ENCODE measurements at regions not wholly inside any gene's neighbourhood (a gene's known extent, or its start where the extent isn't known, plus 50 kb on each side); places are given as distances from the start of the nearest gene placed in this dataset.
"Not testable (repeated sequence)": the region's sequence is repeated elsewhere in the genome, so short reads cannot be mapped to it uniquely, and the experiment has no call there.

DNA sequence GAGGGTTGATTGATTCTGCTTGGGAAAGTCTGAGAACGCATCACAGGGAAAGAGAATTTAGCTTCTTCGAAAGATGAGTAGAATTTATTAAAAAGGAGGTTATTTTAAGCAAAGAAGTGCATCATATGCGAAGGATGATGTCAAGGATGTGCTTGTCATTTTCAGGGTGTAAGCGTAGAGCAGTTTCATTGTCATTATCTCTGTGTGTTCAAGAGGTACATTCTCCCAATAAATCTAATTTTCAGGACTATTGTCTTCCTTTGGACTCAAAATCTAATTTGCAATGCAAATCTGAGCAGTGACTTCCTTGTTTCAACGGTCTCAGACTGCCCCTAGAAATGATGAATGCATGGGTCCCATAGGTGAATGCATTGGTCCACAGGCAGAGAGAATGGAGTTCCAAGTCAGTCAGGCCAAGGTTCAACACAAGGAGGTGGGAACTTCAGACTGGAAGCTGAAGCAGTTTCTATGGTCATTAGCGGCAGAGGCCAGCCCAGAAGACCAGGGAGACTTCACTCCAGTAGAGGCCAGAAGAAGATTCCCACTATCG, 99.8 kb downstream of the CDC42EP3 start:
- no peak for DNase-seq

DNA sequence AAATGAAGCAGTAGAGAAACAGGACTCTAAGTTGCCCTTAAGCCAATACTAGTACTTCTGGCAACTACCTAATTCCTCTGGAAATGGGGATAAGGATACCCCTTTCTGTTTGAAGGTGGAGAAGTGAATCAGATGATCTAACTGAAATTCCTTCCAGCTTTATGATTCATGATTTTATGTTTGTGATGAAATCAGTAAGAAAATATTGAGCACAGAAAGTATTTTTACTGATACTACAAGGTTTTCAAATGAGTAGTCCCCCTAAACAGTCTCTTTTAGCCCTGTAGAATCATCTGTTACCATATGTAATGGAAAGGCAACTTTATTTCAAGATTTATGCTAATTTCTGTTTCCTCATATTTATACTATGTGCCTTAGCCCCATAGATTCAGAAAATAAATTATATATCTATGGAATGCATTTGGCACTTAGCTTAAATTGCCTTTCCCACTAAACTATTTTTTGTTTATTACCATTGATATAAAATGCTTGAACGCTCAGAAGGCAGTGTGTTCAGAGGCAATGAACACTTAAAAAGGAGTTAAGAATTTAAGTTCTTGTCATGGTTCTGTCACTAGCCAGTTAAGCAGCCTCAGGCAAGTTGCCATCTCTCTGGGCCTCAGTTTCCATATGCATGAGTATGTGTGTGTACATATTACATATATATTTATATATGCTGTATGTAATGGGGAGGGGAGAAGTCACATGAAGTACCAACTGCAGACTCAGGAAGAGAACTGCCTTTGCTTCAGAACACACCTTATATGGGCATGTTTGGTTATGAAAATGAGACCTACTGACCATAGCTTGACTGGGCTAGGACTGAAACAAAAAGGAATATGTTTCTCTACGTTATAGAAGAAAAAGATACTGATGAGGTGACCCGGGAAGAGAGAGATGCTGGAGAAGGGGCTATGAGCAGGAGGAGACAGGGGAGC, 97.7 kb downstream of the CDC42EP3 start:
- no peak for DNase-seq

GRCh38 chr2:37575780-37576179, 95.7 kb downstream of the CDC42EP3 start:
- DNase-seq: no peak

GRCh38 chr2:37576194-37576593, 95.2 kb downstream of the CDC42EP3 start:
- not testable (repeated sequence) for DNase-seq

DNA sequence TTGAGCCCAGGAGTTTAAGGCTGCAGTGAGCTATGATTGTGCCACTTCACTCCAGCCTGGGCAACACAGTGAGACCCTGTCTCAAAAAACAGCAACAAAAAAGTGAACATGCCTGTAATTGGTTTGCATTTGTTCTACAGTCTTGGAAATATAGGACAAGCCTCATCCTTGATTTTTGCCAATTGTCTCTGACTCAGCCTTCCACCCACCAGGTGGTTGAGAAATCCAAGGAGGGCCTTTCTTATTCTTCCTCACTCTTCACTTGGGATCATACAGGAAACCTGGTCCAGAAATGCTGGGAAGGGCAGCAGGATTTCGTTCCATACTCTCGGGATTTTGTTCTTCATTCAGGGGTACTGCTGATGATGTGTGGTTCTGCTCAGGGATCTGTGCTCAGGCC, 94.6 kb downstream of the CDC42EP3 start:
- no peak for DNase-seq

DNA sequence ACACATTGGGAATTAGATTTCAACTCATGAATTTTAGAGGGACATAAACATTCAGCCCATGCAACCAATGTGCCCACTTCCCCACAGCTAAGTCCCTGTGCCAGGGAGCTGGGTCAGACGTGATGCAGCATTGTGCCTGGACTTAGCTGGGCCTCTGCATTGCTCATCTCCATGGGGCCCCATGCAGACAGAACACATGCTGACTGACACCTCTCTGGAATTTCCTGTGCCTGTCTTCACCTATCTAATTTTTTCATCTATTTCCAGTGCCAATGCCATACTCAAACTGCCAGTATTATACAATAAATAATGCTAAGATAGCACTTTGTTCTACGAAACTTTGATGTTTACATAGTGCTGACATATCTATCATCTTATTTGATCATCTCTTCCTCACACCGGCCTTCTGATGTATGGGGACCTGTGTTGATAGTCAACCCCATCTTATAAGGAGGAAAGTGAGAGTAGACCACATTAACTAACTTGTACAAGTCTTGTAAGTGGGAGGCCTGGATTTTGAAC, 92.2 kb downstream of the CDC42EP3 start:
- no peak for DNase-seq

- DNase-seq: not testable (repeated sequence)
Measured at GRCh38 chr2:37579949-37580348, 91.5 kb downstream of the CDC42EP3 start.

DNA sequence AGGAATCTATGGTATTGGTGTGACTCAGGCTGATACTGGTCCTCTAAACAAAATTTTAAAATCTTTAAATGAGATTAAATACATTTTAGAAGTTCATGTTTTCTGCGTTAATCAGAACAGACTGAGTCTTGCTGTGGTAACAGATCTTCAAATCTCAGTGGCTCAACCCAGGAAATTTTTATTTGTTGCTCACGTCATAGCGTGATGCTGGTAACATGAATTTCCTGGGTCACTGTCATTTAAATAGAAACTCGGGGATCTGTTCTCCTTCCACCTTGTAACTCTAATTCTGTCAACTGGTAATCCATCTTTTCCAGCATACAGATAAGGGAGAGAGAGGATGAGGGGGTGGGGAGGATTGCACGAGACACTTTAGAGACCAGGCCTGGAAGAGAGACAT, 90.0 kb downstream of the CDC42EP3 start:
- DNase-seq: no peak

GRCh38 chr2:37582481-37583220, 88.8 kb downstream of the CDC42EP3 start:
- DNase-seq: peak; percentile 50 to 82

- DNase-seq: no peak
Measured at GRCh38 chr2:37583402-37583801, 88.0 kb downstream of the CDC42EP3 start.

- no peak for DNase-seq
Measured at GRCh38 chr2:37583867-37584266, 87.6 kb downstream of the CDC42EP3 start.

DNA sequence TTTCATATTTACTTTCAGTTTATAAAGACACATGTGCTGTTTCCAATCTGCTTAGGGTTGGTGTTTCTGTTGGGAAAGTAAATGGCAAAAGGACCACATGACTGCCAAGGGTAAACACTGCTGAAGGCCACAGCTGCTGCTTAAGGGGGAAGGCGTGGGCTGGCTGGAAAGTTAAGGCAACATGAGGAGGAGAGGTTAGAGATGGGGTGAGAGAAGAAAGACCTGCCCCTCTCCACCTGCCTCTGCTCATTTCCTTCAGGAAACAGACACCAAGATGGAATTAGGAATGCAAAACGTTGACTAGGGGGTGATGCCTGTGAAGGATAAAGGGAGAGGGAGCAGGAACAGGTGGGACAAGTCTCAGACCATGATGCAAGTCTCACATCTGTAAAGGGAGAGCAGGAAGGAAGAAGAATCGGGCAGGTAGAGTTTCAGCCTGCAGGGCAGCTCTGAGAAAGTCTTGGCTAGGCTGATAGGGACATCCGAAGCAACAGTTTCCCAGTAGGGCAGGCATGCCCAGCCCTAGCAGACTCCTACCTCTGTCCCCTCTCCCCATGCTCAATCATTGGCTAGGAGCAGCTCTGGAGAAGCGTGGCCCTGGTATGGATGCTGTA, 86.0 kb downstream of the CDC42EP3 start:
- no peak for DNase-seq

- no peak for DNase-seq
Measured at GRCh38 chr2:37585982-37586621, 85.3 kb downstream of the CDC42EP3 start.

DNA sequence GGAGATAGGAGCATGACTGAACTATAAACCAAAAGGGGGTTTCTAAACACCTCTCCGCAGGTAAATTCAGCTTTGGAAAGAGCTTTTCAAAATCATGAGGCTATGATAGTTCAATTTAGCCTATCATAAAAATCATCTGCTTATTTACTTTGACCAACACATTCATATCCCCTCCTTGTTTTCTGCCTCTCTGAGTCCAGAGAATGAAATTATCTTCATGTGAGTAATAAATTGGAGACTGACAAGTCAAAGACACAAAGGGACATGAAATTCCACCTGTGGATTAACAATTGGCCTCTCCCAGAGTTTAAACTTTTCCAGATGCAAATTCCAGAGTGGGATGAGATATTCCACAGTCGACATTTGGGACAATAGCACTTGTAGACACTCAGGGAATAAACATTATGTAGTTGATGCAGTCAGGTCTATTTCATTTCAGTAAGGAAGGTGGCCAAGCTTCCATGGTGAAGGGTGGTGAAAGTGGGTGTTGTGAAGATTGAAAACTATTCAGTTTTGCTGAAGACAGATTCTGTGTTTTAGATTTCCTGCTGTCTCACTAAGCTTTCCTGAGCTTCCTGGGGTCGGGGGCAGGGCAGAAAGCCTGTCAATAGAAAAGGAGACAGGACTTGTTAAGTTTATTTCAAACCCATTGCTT, 84.7 kb downstream of the CDC42EP3 start:
- DNase-seq: no peak

DNA sequence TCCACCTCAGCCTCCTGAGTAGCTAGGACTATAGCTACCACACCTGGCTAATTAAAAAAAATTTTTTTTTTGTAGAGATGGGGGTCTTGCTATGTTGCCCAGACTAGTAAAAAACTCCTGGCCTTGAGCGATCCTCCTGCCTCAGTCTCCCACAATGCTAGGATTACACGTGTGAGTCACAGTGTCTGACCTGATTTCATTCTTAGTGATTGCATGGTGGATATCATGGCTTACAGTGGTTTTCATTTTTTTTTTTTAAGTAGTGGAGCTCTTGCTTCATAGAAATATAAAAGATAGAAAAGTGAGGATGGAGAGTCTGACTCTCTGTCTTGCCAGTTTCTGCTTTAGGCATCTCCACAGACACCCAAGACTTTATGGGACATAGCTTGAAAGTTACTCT, 83.6 kb downstream of the CDC42EP3 start:
- DNase-seq: no peak

GRCh38 chr2:37588316-37588777, 83.1 kb downstream of the CDC42EP3 start:
- DNase-seq: no peak

GRCh38 chr2:37589298-37589697, 82.1 kb downstream of the CDC42EP3 start:
- DNase-seq: no peak

GRCh38 chr2:37590119-37590571, 81.3 kb downstream of the CDC42EP3 start:
- no peak for DNase-seq

Data from NCI-H446 (cell line).